ENCODE measurements at regions not wholly inside any gene's neighbourhood (a gene's known extent, or its start where the extent isn't known, plus 50 kb on each side); places are given as distances from the start of the nearest gene placed in this dataset.

GRCh38 chr6:22059946-22060345 is 236.9 kb downstream of the PRL start:
- intact Hi-C loops (cut with DNase I) = no loop called here
- no peak for DNase-seq (ENCODE audit: low spot score)

- intact Hi-C loops (cut with DNase I) = no loop called here
- DNase-seq (ENCODE audit: low spot score) = no peak
These were observed 233.9 kb downstream of the PRL start for GRCh38 chr6:22062807-22063408.

GRCh38 chr6:22064558-22064957 is 232.3 kb downstream of the PRL start:
- intact Hi-C loops (cut with DNase I) = no loop called here

GRCh38 chr6:22067122-22067521 is 229.7 kb downstream of the PRL start:
- no peak for DNase-seq (ENCODE audit: low spot score)
- intact Hi-C loops (cut with DNase I) = no loop called here

More at GRCh38 chr6:22064558-22064957, 232.3 kb downstream of the PRL start:
- DNase-seq (ENCODE audit: low spot score) = no peak

- intact Hi-C loops (cut with DNase I) = no loop called here
- no peak for DNase-seq (ENCODE audit: low spot score)
These were observed 229.2 kb downstream of the PRL start for GRCh38 chr6:22067671-22068070.

GRCh38 chr6:22068561-22069305 is 228.1 kb downstream of the PRL start:
- no peak for DNase-seq (ENCODE audit: low spot score)
- intact Hi-C loops (cut with DNase I) = no loop called here

- intact Hi-C loops (cut with DNase I) = no loop called here
- DNase-seq (ENCODE audit: low spot score) = no peak
These were observed 227.5 kb downstream of the PRL start for GRCh38 chr6:22069306-22069800.

- DNase-seq (ENCODE audit: low spot score) = no peak
- intact Hi-C loops (cut with DNase I) = no loop called here
These were observed 225.4 kb downstream of the PRL start for GRCh38 chr6:22071270-22072041.

GRCh38 chr6:22072949-22073348 is 223.9 kb downstream of the PRL start:
- intact Hi-C loops (cut with DNase I) = no loop called here
- DNase-seq (ENCODE audit: low spot score) = no peak

GRCh38 chr6:22073516-22074198 is 223.2 kb downstream of the PRL start:
- no peak for DNase-seq (ENCODE audit: low spot score)
- intact Hi-C loops (cut with DNase I) = no loop called here

GRCh38 chr6:22078288-22078687 is 218.5 kb downstream of the PRL start:
- intact Hi-C loops (cut with DNase I) = no loop called here
- no peak for DNase-seq (ENCODE audit: low spot score)

- no peak for DNase-seq (ENCODE audit: low spot score)
- intact Hi-C loops (cut with DNase I) = no loop called here
These were observed 217.9 kb downstream of the PRL start for GRCh38 chr6:22078802-22079545.

- intact Hi-C loops (cut with DNase I) = no loop called here
- DNase-seq (ENCODE audit: low spot score) = no peak
These were observed 217.1 kb downstream of the PRL start for GRCh38 chr6:22079783-22080182.

- intact Hi-C loops (cut with DNase I) = no loop called here
- no peak for DNase-seq (ENCODE audit: low spot score)
These were observed 215.1 kb downstream of the PRL start for GRCh38 chr6:22081709-22082108.

GRCh38 chr6:22082218-22082617 is 214.6 kb downstream of the PRL start:
- intact Hi-C loops (cut with DNase I) = no loop called here

GRCh38 chr6:22083119-22083518 is 213.7 kb downstream of the PRL start:
- no peak for DNase-seq (ENCODE audit: low spot score)
- intact Hi-C loops (cut with DNase I) = no loop called here

More at GRCh38 chr6:22082218-22082617, 214.6 kb downstream of the PRL start:
- no peak for DNase-seq (ENCODE audit: low spot score)

GRCh38 chr6:22087960-22088706 is 208.7 kb downstream of the PRL start:
- intact Hi-C loops (cut with DNase I) = no loop called here
- no peak for DNase-seq (ENCODE audit: low spot score)

GRCh38 chr6:22091424-22091948 is 205.3 kb downstream of the PRL start:
- DNase-seq (ENCODE audit: low spot score) = no peak
- intact Hi-C loops (cut with DNase I) = no loop called here
